PC-9 (cell line): ENCODE measurements at regions not wholly inside any gene's neighbourhood (a gene's known extent, or its start where the extent isn't known, plus 50 kb on each side); places are given as distances from the start of the nearest gene placed in this dataset.

Source experiments
- EZH2 ChIP-seq: fragments of 200-600 bp; sonication (generic); IDR thresholded peaks from 2 replicates; pipeline ENCODE4 v1.8.0; 2017; ENCODE audit warnings: antibody characterized with exemption, low read depth
- TF ChIP-seq, protein P1 (sequence below): fragments of 200-600 bp; sonication (generic); conservative IDR thresholded peaks from 2 replicates; pipeline ENCODE4 v1.6.1; 2017; ENCODE audit warnings: mixed run types, antibody characterized with exemption, mild to moderate bottlenecking, moderate library complexity

DNA sequence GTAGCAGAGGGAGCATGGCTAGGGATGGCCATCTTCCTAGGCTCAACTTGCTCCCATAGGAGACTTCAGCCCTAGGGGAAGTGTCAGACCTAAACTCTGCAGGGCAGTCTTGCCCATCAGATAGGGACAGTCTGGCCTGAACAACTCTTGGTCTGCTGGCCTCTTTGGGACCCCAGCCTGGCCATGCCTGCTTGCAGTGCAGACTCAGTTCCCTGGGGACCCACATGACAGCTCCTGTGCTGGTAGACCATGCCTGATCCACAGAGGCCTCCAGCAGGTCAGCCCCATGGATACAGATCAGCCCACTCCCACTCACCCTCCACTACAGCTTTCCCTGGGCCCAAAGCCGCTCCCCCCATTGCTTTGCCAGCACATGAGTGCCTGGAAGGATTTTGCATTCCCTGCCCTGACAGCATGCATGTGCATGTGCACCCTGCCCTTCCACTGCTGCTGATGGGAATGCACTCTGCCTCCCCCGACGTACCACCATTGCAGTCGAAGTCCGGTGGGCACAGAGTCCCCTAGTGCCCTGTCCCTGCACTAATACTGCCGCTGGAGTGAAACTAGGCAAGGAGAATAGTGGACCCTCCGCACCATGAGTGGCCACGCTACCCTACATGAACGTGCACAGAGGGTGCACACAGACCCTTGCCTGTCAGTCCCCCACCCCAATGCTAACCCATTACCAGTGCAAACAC lies 841.4 kb downstream of the FSCB start:
- TF ChIP-seq, protein P1, sequence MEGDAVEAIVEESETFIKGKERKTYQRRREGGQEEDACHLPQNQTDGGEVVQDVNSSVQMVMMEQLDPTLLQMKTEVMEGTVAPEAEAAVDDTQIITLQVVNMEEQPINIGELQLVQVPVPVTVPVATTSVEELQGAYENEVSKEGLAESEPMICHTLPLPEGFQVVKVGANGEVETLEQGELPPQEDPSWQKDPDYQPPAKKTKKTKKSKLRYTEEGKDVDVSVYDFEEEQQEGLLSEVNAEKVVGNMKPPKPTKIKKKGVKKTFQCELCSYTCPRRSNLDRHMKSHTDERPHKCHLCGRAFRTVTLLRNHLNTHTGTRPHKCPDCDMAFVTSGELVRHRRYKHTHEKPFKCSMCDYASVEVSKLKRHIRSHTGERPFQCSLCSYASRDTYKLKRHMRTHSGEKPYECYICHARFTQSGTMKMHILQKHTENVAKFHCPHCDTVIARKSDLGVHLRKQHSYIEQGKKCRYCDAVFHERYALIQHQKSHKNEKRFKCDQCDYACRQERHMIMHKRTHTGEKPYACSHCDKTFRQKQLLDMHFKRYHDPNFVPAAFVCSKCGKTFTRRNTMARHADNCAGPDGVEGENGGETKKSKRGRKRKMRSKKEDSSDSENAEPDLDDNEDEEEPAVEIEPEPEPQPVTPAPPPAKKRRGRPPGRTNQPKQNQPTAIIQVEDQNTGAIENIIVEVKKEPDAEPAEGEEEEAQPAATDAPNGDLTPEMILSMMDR: no peak
- no peak for TF ChIP-seq EZH2
